BJ (cell line): ENCODE measurements at regions not wholly inside any gene's neighbourhood (a gene's known extent, or its start where the extent isn't known, plus 50 kb on each side); places are given as distances from the start of the nearest gene placed in this dataset.

Experiments
- CTCF ChIA-PET: fragments of 350-600 bp; formaldehyde crosslinking; extraction: SDS; loops from one replicate; lab custom pipeline; 2021; ENCODE audit warnings: antibody characterized with exemption, inconsistent platforms; lab: Yijun Ruan, JAX
- POLR2A ChIA-PET: fragments of 300-600 bp; sonication (Branson Sonifier 250); formaldehyde crosslinking; extraction: SDS; loops from one replicate; lab custom pipeline; 2021; ENCODE audit warnings: antibody characterized with exemption; lab: Charles Lee
- DNase-seq: peaks from one replicate; pipeline ENCODE4 v3.0.0-alpha.2; 2011; ENCODE audit warnings: low read depth
- H3K27me3 ChIP-seq: 2 replicates; pipeline ENCODE4 v1.6.0; 2011; ENCODE audit warnings: low read length; ENCODE audit not compliant: control insufficient read depth, insufficient read depth
- H3K36me3 ChIP-seq: 2 replicates; pipeline ENCODE4 v1.5.1; 2011; ENCODE audit warnings: low read length; ENCODE audit not compliant: control insufficient read depth, insufficient read depth
- H3K4me3 ChIP-seq: 2 replicates; pipeline ENCODE4 v1.5.1; 2011; ENCODE audit warnings: low read depth, mild to moderate bottlenecking, control low read depth, low read length
- CTCF ChIP-seq: IDR thresholded peaks from 2 replicates; pipeline ENCODE4 v1.5.1; 2011; ENCODE audit warnings: low read depth, mild to moderate bottlenecking, control low read depth, inconsistent platforms, low read length, moderate library complexity; ENCODE audit not compliant: insufficient read depth

GRCh38 chr17:5708344-5708743, 124.0 kb upstream of the NLRP1 start:
- Histone ChIP-seq H3K27me3 (0 out of 2 replicates have a peak, but pooled peaks cover 7% of the 10 kb centered on the region), H3K36me3 (no peaks in the 10 kb centered on the region), H3K4me3 (no peak overlapping the region)
- ChIA-PET CTCF (interaction anchor here (3.6 to 6.9 kb wide), 2 partner anchors 116 to 120 kb away, joined by 14 to 48 read pairs; no protein-coding TSS in a partner anchor), POLR2A (no interaction called here)
- DNase-seq = no peak
- no peak for TF ChIP-seq CTCF

GRCh38 chr17:5711344-5711743, 127.0 kb upstream of the NLRP1 start:
- TF ChIP-seq CTCF = no peak
- peaks cover 9% of the 10 kb centered on the region; the same call in 1 of the 2 replicates for H3K27me3 ChIP-seq
- no peak overlapping the region for H3K4me3 ChIP-seq
- no peaks in the 10 kb centered on the region for H3K36me3 ChIP-seq
- DNase-seq = no peak
- POLR2A ChIA-PET = no interaction called here
- CTCF ChIA-PET = interaction anchor here (1.9 kb wide), 1 partner anchor 120 kb away, joined by 6 read pairs; no protein-coding TSS in a partner anchor

GRCh38 chr17:5714993-5715392, 130.7 kb upstream of the NLRP1 start:
- no peaks in the 10 kb centered on the region for H3K36me3 ChIP-seq
- POLR2A ChIA-PET = no interaction called here
- H3K4me3 ChIP-seq = no peak overlapping the region
- CTCF ChIA-PET = no interaction called here
- no peak for TF ChIP-seq CTCF
- peaks cover 9% of the 10 kb centered on the region; the same call in 1 of the 2 replicates for H3K27me3 ChIP-seq
- DNase-seq = no peak

GRCh38 chr17:5715478-5715877, 131.2 kb upstream of the NLRP1 start:
- Histone ChIP-seq H3K36me3 (no peaks in the 10 kb centered on the region), H3K27me3 (peaks cover 9% of the 10 kb centered on the region; the same call in 1 of the 2 replicates), H3K4me3 (no peak overlapping the region)
- no peak for DNase-seq
- ChIA-PET CTCF (no interaction called here), POLR2A (no interaction called here)
- no peak for TF ChIP-seq CTCF

- no peak for TF ChIP-seq CTCF
- H3K36me3 ChIP-seq = no peaks in the 10 kb centered on the region
- no peak overlapping the region for H3K4me3 ChIP-seq
- ChIA-PET CTCF (interaction anchor here (0.8 to 1.0 kb wide), 3 partner anchors 9 to 127 kb away, joined by 3 read pairs; no protein-coding TSS in a partner anchor), POLR2A (no interaction called here)
- H3K27me3 ChIP-seq = peaks cover 2% of the 10 kb centered on the region; the same call in 1 of the 2 replicates
- DNase-seq = no peak
Observed at GRCh38 chr17:5718726-5719125, 134.4 kb upstream of the NLRP1 start.
